ENCODE measurements at regions not wholly inside any gene's neighbourhood (a gene's known extent, or its start where the extent isn't known, plus 50 kb on each side); places are given as distances from the start of the nearest gene placed in this dataset.

DNA sequence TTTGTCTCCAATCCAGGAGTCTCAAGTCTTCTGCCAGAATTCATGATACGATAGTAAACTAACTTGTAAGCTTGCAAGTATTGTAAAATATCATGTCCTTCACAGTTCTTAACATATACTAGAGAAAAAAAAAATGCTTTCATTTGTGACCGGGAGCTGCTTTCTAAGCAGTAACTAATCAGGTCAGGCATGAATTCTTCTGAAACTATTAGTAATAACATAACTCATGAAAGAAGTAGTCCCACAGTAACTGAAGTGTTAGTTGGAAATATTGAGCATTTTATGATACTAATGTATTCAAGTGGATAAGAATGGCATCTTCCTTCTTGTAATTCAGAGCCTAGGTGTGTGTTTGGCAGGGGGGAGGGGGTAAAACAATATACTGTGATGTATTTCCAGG is 665.6 kb downstream of the DNAJB9 start:
- H3K27ac ChIP-seq = no peak overlapping the region
- WGBS, 3 donors = 52 to 62% (median 54%) methylated on average over 2 of the region's 2 CpGs
- H3K4me1 ChIP-seq = no peaks in the 10 kb centered on the region
- intact Hi-C loops (cut with DNase I) = no loop called here
- no peaks in the 10 kb centered on the region for H3K27me3 ChIP-seq (ENCODE audit: insufficient read depth in 3 of 3, low read length in 2 of 3)
- TF ChIP-seq, protein P1, sequence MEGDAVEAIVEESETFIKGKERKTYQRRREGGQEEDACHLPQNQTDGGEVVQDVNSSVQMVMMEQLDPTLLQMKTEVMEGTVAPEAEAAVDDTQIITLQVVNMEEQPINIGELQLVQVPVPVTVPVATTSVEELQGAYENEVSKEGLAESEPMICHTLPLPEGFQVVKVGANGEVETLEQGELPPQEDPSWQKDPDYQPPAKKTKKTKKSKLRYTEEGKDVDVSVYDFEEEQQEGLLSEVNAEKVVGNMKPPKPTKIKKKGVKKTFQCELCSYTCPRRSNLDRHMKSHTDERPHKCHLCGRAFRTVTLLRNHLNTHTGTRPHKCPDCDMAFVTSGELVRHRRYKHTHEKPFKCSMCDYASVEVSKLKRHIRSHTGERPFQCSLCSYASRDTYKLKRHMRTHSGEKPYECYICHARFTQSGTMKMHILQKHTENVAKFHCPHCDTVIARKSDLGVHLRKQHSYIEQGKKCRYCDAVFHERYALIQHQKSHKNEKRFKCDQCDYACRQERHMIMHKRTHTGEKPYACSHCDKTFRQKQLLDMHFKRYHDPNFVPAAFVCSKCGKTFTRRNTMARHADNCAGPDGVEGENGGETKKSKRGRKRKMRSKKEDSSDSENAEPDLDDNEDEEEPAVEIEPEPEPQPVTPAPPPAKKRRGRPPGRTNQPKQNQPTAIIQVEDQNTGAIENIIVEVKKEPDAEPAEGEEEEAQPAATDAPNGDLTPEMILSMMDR (IDR thresholded peaks at IDR 0.05) = no peak
- no peaks in the 10 kb centered on the region for H3K9me3 ChIP-seq
- no peaks in the 10 kb centered on the region for H3K36me3 ChIP-seq (ENCODE audit: insufficient read depth in 1 of 2, low read depth in 1 of 2)
- DNase-seq (no peak), ATAC-seq (no peak)
- H3K4me3 ChIP-seq = no peak overlapping the region

DNA sequence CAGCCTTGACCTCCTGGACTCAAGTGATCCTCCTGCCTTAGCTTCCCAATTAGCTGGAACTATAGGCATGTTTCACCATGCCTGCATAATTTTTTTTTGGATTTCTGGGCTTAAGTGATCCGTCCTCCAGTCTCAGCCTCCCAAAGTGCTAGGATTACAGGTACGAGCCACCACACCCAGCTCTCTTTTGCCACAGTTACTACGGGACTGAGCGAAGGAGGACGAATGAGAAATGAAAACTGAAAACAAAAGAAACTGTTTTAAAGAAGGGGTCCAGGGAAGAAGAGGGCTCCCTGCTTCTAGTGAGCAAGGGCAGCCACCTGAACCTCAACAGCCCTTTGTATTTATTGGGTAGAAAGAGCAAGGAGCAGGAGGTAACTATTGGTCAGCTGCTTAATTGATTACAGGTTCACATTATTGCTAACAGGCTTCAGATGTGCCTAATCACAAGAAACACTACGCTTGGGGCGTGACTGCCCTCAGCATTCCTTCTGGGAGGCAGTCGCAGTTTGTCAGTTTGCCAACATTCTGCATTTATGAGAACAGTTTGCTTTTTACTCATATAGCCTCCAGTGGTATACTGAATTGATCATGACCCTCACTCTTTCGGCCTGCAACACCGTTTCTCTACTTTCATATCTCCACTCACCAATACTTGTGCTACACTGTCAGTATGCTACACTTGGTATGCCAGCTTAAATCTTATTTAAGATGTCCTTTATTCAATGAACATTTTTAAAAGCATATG is 676.8 kb downstream of the DNAJB9 start:
- intact Hi-C loops (cut with DNase I) = no loop called here
- H3K4me3 ChIP-seq = no peak overlapping the region
- no peak for ATAC-seq
- WGBS, 3 donors = 51 to 57% (median 56%) methylated on average over 10 of the region's 10 CpGs
- H3K27ac ChIP-seq = no peak overlapping the region
- TF ChIP-seq, protein P1 (IDR thresholded peaks at IDR 0.05) = no peak
- no peak for DNase-seq
- H3K27me3 ChIP-seq (ENCODE audit: insufficient read depth in 3 of 3, low read length in 2 of 3) = no peaks in the 10 kb centered on the region
- no peaks in the 10 kb centered on the region for H3K9me3 ChIP-seq
- H3K36me3 ChIP-seq (ENCODE audit: insufficient read depth in 1 of 2, low read depth in 1 of 2) = no peaks in the 10 kb centered on the region
- H3K4me1 ChIP-seq = no peaks in the 10 kb centered on the region

- no peaks in the 10 kb centered on the region for H3K9me3 ChIP-seq
- intact Hi-C loops (cut with DNase I) = no loop called here
Observed at GRCh38 chr7:109256762-109257560, 687.3 kb downstream of the DNAJB9 start.

DNA sequence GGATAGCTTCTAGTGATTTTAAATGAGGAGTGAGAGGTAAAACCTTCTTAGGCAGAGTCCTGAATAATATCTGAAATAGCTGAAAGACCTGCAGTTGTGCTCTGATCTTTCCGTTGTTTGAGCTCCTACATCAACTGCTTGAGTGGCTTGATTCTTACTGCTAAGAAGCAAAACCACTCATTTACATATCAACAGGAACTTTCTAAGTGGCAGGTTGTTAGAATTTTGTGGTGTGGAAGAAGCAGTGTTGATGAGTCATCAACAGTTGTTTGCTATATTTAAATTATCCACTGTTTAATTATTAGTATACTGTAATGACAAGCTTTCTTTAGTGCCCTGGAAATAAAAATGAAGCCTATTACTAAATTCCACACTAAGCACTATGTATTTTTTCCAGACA is 689.5 kb downstream of the DNAJB9 start:
- Histone ChIP-seq H3K4me3 (no peak overlapping the region), H3K4me1 (no peaks in the 10 kb centered on the region), H3K27ac (no peak overlapping the region), H3K9me3 (no peaks in the 10 kb centered on the region), H3K36me3 (ENCODE audit: insufficient read depth in 1 of 2, low read depth in 1 of 2) (no peaks in the 10 kb centered on the region), H3K27me3 (ENCODE audit: insufficient read depth in 3 of 3, low read length in 2 of 3) (no peaks in the 10 kb centered on the region)
- DNase-seq = no peak
- intact Hi-C loops (cut with DNase I) = no loop called here
- WGBS, 3 donors = 44 to 49% (median 46%) methylated on average over 1 of the region's 1 CpG
- ATAC-seq = no peak
- TF ChIP-seq, protein P1 (IDR thresholded peaks at IDR 0.05) = no peak

More at GRCh38 chr7:109256762-109257560, 687.3 kb downstream of the DNAJB9 start:
- H3K4me3 ChIP-seq = no peak overlapping the region
- no peak for ATAC-seq
- DNase-seq = no peak
- H3K4me1 ChIP-seq = no peaks in the 10 kb centered on the region
- H3K27me3 ChIP-seq (ENCODE audit: insufficient read depth in 3 of 3, low read length in 2 of 3) = no peaks in the 10 kb centered on the region
- H3K27ac ChIP-seq = no peak overlapping the region
- WGBS, 3 donors = 76 to 82% (median 77%) methylated on average over 3 of the region's 3 CpGs
- TF ChIP-seq, protein P1 (IDR thresholded peaks at IDR 0.05) = no peak
- H3K36me3 ChIP-seq (ENCODE audit: insufficient read depth in 1 of 2, low read depth in 1 of 2) = no peaks in the 10 kb centered on the region
